ENCODE measurements at regions not wholly inside any gene's neighbourhood (a gene's known extent, or its start where the extent isn't known, plus 50 kb on each side); places are given as distances from the start of the nearest gene placed in this dataset.
A peak's percentile ranks its signal among the peaks of the same experiment; 100 is the strongest.

DNA sequence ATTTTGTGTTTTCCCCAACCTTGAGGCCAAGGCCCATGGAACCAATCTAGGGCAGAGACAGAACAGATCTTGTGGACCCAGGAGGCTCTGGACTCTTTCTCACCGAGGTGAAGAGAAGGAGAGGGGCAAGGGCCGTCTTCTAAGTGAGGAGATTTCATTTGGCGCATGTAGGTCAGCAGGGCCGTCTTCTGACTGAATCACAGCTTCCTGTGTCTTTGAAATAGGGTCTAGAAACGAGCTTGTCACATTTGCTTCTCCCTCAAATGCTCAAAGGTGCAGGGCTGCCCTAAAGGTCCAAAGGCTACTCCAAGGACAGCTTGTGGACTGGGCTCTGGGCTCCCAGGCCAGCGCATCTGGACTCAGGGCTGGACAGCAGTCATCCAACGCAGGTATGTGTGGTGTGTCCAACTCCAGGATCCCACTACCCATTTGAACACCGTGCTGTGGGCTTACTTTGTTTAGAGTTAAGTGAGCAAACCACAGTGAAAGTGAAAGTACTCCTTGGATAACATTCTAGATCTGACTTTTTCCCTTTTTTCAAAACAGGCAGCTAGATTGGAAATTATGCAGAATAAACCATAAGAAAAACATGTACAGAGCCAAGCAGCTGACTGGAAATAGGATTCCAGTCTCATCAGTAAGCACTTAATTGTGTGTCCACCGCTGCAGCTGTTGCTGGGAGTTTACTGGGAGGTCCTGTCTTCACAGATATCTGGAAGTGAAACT is 357.0 kb downstream of the GADD45G start:
- no peaks in the 10 kb centered on the region for H3K9me3 ChIP-seq (ENCODE audit: control insufficient read depth, low read length)
- no peaks in the 10 kb centered on the region for H3K4me1 ChIP-seq (ENCODE audit: control insufficient read depth, insufficient read depth, low read length)
- no peaks in the 10 kb centered on the region for H3K36me3 ChIP-seq (ENCODE audit: control insufficient read depth, insufficient read depth, low read length)
- TF ChIP-seq, protein P1, sequence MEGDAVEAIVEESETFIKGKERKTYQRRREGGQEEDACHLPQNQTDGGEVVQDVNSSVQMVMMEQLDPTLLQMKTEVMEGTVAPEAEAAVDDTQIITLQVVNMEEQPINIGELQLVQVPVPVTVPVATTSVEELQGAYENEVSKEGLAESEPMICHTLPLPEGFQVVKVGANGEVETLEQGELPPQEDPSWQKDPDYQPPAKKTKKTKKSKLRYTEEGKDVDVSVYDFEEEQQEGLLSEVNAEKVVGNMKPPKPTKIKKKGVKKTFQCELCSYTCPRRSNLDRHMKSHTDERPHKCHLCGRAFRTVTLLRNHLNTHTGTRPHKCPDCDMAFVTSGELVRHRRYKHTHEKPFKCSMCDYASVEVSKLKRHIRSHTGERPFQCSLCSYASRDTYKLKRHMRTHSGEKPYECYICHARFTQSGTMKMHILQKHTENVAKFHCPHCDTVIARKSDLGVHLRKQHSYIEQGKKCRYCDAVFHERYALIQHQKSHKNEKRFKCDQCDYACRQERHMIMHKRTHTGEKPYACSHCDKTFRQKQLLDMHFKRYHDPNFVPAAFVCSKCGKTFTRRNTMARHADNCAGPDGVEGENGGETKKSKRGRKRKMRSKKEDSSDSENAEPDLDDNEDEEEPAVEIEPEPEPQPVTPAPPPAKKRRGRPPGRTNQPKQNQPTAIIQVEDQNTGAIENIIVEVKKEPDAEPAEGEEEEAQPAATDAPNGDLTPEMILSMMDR (conservative IDR thresholded peaks at IDR 0.05), result no peak
- H3K4me3 ChIP-seq (ENCODE audit: low read length), result no peak overlapping the region
- H3K27me3 ChIP-seq (ENCODE audit: control insufficient read depth, insufficient read depth, low read length, poor library complexity, severe bottlenecking), result no peaks in the 10 kb centered on the region
- H3K27me3 Mint-ChIP-seq (ENCODE audit: insufficient read depth), result peaks cover 1% of the 10 kb centered on the region
- no peak for DNase-seq
- no peaks in the 10 kb centered on the region for H3K4me1 Mint-ChIP-seq
- no peak overlapping the region for H3K27ac ChIP-seq (ENCODE audit: low read depth, low read length)
- no peaks in the 10 kb centered on the region for H3K9me3 Mint-ChIP-seq
- H3K4me3 Mint-ChIP-seq, result no peak overlapping the region
- no peak overlapping the region for H3K27ac Mint-ChIP-seq
- 90 to 91% methylated on average over 8 to 9 of the region's 9 CpGs for WGBS, 2 experiments (ENCODE audit: insufficient coverage in 1 of 2, insufficient read length in 1 of 2)
- H3K9ac ChIP-seq (ENCODE audit: extremely low read depth, low read length, poor library complexity, severe bottlenecking), result no peak overlapping the region
- no peaks in the 10 kb centered on the region for H3K36me3 Mint-ChIP-seq (ENCODE audit: low read depth)

DNA sequence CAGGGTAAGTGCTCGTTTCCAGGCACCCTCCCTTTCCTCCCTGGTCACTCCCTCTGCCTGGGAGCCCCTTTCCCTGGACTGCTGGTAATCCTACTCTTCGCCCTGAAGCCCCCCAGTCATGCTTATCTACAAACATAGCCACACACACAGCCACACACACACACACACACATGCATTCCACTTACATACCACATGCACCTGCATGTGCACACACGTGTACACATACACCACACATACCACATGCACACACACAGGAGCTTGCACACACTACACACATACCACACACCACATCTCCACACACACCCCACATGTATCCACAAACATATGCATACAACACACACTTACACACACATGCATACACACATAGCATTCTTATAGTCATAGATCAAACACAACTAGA is 358.5 kb downstream of the GADD45G start:
- no peaks in the 10 kb centered on the region for H3K4me1 Mint-ChIP-seq
- Histone ChIP-seq H3K4me3 (ENCODE audit: low read length) (no peak overlapping the region), H3K27me3 (ENCODE audit: control insufficient read depth, insufficient read depth, low read length, poor library complexity, severe bottlenecking) (no peaks in the 10 kb centered on the region), H3K36me3 (ENCODE audit: control insufficient read depth, insufficient read depth, low read length) (no peaks in the 10 kb centered on the region), H3K4me1 (ENCODE audit: control insufficient read depth, insufficient read depth, low read length) (no peaks in the 10 kb centered on the region), H3K9me3 (ENCODE audit: control insufficient read depth, low read length) (no peaks in the 10 kb centered on the region), H3K27ac (ENCODE audit: low read depth, low read length) (no peak overlapping the region), H3K9ac (ENCODE audit: extremely low read depth, low read length, poor library complexity, severe bottlenecking) (no peak overlapping the region)
- H3K36me3 Mint-ChIP-seq (ENCODE audit: low read depth), result no peaks in the 10 kb centered on the region
- TF ChIP-seq, protein P1 (conservative IDR thresholded peaks at IDR 0.05), result no peak
- WGBS, 2 experiments (ENCODE audit: insufficient coverage in 1 of 2, insufficient read length in 1 of 2), result 66% methylated on average over 3 of the region's 3 CpGs; no CpG with 5 or more reads in 1 of the 2 experiments
- no peak overlapping the region for H3K27ac Mint-ChIP-seq
- no peaks in the 10 kb centered on the region for H3K9me3 Mint-ChIP-seq
- no peak for DNase-seq
- H3K27me3 Mint-ChIP-seq (ENCODE audit: insufficient read depth), result peaks cover 1% of the 10 kb centered on the region
- H3K4me3 Mint-ChIP-seq, result no peak overlapping the region

DNA sequence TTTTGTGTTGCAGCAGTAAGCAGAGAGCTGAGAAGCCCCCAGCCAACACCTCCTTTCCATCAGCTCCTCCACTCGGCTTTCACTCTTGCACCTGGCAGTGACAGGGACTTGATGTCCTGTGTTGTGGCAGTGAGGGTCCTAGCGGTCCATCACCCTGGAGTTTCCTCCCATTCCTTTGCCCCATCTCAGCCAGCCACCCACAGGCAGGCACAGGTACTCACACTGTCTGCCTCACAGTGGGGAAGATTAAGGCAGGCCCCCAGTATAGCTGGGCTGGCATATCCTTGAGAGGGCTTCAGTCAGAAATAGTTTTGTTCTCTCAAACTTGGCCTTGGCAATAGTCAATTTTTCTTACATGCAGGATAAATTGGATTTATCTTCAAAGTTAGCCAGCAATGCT is 362.7 kb downstream of the GADD45G start:
- DNase-seq, result peak; percentile 56
- H3K4me1 Mint-ChIP-seq, result no peaks in the 10 kb centered on the region
- no peaks in the 10 kb centered on the region for H3K9me3 ChIP-seq (ENCODE audit: control insufficient read depth, low read length)
- H3K4me1 ChIP-seq (ENCODE audit: control insufficient read depth, insufficient read depth, low read length), result no peaks in the 10 kb centered on the region
- H3K27ac ChIP-seq (ENCODE audit: low read depth, low read length), result no peak overlapping the region
- H3K27me3 Mint-ChIP-seq (ENCODE audit: insufficient read depth), result peaks cover 1% of the 10 kb centered on the region
- H3K27me3 ChIP-seq (ENCODE audit: control insufficient read depth, insufficient read depth, low read length, poor library complexity, severe bottlenecking), result no peaks in the 10 kb centered on the region
- TF ChIP-seq, protein P1 (conservative IDR thresholded peaks at IDR 0.05), result peak; percentile 63
- no peak overlapping the region for H3K9ac ChIP-seq (ENCODE audit: extremely low read depth, low read length, poor library complexity, severe bottlenecking)
- no peaks in the 10 kb centered on the region for H3K36me3 ChIP-seq (ENCODE audit: control insufficient read depth, insufficient read depth, low read length)
- WGBS, 2 experiments (ENCODE audit: insufficient coverage in 1 of 2, insufficient read length in 1 of 2), result 63 to 83% methylated on average over 1 to 2 of the region's 2 CpGs
- H3K36me3 Mint-ChIP-seq (ENCODE audit: low read depth), result no peaks in the 10 kb centered on the region
- H3K9me3 Mint-ChIP-seq, result no peaks in the 10 kb centered on the region
- H3K4me3 Mint-ChIP-seq, result no peak overlapping the region
- no peak overlapping the region for H3K4me3 ChIP-seq (ENCODE audit: low read length)
- no peak overlapping the region for H3K27ac Mint-ChIP-seq

Data from endodermal cell (in vitro differentiated cells).